GM18907 (cell line): ENCODE measurements at regions not wholly inside any gene's neighbourhood (a gene's known extent, or its start where the extent isn't known, plus 50 kb on each side); places are given as distances from the start of the nearest gene placed in this dataset.
"Not testable (repeated sequence)": the region's sequence is repeated elsewhere in the genome, so short reads cannot be mapped to it uniquely, and the experiment has no call there.

Source experiments
- ATAC-seq: cut with Tn5 transposase; IDR thresholded peaks from one replicate; pipeline ENCODE4 v1.9.1; 2021; ENCODE audit warnings: mild to moderate bottlenecking, moderate library complexity; ENCODE audit not compliant: unreplicated experiment

GRCh38 chr5:99177796-99178195, 249.0 kb upstream of the CHD1 start:
- no peak for ATAC-seq

- no peak for ATAC-seq
Measured at GRCh38 chr5:99176186-99176585, 247.4 kb upstream of the CHD1 start.

GRCh38 chr5:99169309-99169708, 240.5 kb upstream of the CHD1 start:
- ATAC-seq: no peak

- ATAC-seq: not testable (repeated sequence)
Measured at GRCh38 chr5:99161538-99161937, 232.7 kb upstream of the CHD1 start.

- ATAC-seq: no peak
Measured at GRCh38 chr5:99156688-99157087, 227.9 kb upstream of the CHD1 start.

GRCh38 chr5:99143283-99143795, 214.5 kb upstream of the CHD1 start:
- ATAC-seq: not testable (repeated sequence)

- ATAC-seq: no peak
Measured at GRCh38 chr5:99141534-99142128, 212.8 kb upstream of the CHD1 start.

- no peak for ATAC-seq
Measured at GRCh38 chr5:99138911-99139310, 210.1 kb upstream of the CHD1 start.

GRCh38 chr5:99133921-99134320, 205.1 kb upstream of the CHD1 start:
- ATAC-seq: no peak

GRCh38 chr5:99129768-99130501, 201.1 kb upstream of the CHD1 start:
- ATAC-seq: no peak

GRCh38 chr5:99122976-99123375, 194.2 kb upstream of the CHD1 start:
- no peak for ATAC-seq

GRCh38 chr5:99119326-99119725, 190.5 kb upstream of the CHD1 start:
- no peak for ATAC-seq

- ATAC-seq: no peak
Measured at GRCh38 chr5:99116526-99116925, 187.7 kb upstream of the CHD1 start.

- ATAC-seq: no peak
Measured at GRCh38 chr5:99109894-99110293, 181.1 kb upstream of the CHD1 start.

- no peak for ATAC-seq
Measured at GRCh38 chr5:99105216-99105615, 176.4 kb upstream of the CHD1 start.

GRCh38 chr5:99104538-99105132, 175.8 kb upstream of the CHD1 start:
- ATAC-seq: peak; percentile 49

- ATAC-seq: no peak
Measured at GRCh38 chr5:99102073-99102697, 173.4 kb upstream of the CHD1 start.

GRCh38 chr5:99099691-99100090, 170.9 kb upstream of the CHD1 start:
- no peak for ATAC-seq

- no peak for ATAC-seq
Measured at GRCh38 chr5:99089822-99090549, 161.2 kb upstream of the CHD1 start.

GRCh38 chr5:99088309-99088708, 159.5 kb upstream of the CHD1 start:
- ATAC-seq: no peak

- ATAC-seq: no peak
Measured at GRCh38 chr5:99083197-99083596, 154.4 kb upstream of the CHD1 start.
